Transverse colon (tissue), 4 donors: ENCODE measurements at regions not wholly inside any gene's neighbourhood (a gene's known extent, or its start where the extent isn't known, plus 50 kb on each side); places are given as distances from the start of the nearest gene placed in this dataset.

Experiments used
- DNase-seq: peaks from one replicate; pipeline ENCODE4 v3.0.0-alpha.2; 2019
- H3K27ac ChIP-seq, 4 donors: fragments of 200-600 bp; sonication (generic); 2 replicates each; pipeline ENCODE4 v1.5.1; 2016 to 2018; ENCODE audit warnings: inconsistent platforms in 4 of 4
- H3K27me3 ChIP-seq: fragments of 200-600 bp; sonication (generic); 2 replicates; pipeline ENCODE4 v1.5.1; 2017; ENCODE audit warnings: inconsistent platforms
- H3K36me3 ChIP-seq, 4 donors: fragments of 200-600 bp; sonication (generic); 2 replicates each; pipeline ENCODE4 v1.5.1; 2017 to 2019; ENCODE audit warnings: inconsistent platforms in 4 of 4
- H3K4me1 ChIP-seq, 4 donors: fragments of 200-600 bp; sonication (generic); 2 replicates each; pipeline ENCODE4 v1.5.1; 2017 to 2020; ENCODE audit warnings: inconsistent platforms in 4 of 4
- H3K4me3 ChIP-seq, 4 donors: fragments of 200-600 bp; sonication (generic); 1 replicate in 1 of 4; 2 replicates in 3 of 4; pipeline versions ENCODE4 v1.5.1 to v1.6.1; 2017 to 2019; ENCODE audit warnings: inconsistent platforms in 4 of 4
- H3K9me3 ChIP-seq, 2 donors: fragments of 200-600 bp; sonication (generic); 2 replicates each; pipeline ENCODE4 v1.5.1; 2017 to 2019; ENCODE audit warnings: inconsistent platforms in 2 of 2
- CTCF ChIP-seq, 5 experiments: fragments of 200-600 bp in 3 of 5; fragments of 450-650 bp in 2 of 5; sonication (generic) in 3 of 5; IDR thresholded peaks; 1 replicate in 2 of 5; 2 replicates in 3 of 5; pipeline ENCODE4 v1.5.1; 2016 to 2017; ENCODE audit warnings: antibody characterized with exemption in 5 of 5, inconsistent platforms in 3 of 5, mild to moderate bottlenecking in 2 of 5, moderate library complexity in 1 of 5
- EP300 ChIP-seq: sonication (generic); formaldehyde crosslinking; IDR thresholded peaks from one replicate; pipeline ENCODE4 v1.6.1; 2017; ENCODE audit warnings: antibody characterized with exemption, low read depth
- POLR2A ChIP-seq: fragments of 450-650 bp; IDR thresholded peaks from one replicate; pipeline ENCODE4 v1.6.1; 2016; ENCODE audit warnings: antibody characterized with exemption, mild to moderate bottlenecking, moderate library complexity
- POLR2AphosphoS5 ChIP-seq, 3 donors: sonication (generic); formaldehyde crosslinking; IDR thresholded peaks; one replicate each; pipeline ENCODE4 v1.6.1; 2016; ENCODE audit warnings: antibody characterized with exemption in 3 of 3
- WGBS, 2 donors: methylation state at CpG; one replicate each; pipeline ENCODE4 v1.1.5; 2018; ENCODE audit warnings: low coverage in 1 of 2; 5-methylcytosine and 5-hydroxymethylcytosine counted together
- in situ Hi-C, 4 donors: fragments of 200-750 bp; cut with MboI; loops; one replicate each; pipeline versions ENCODE4 v1.15.0 to v1.15.1; 2017; ENCODE audit warnings: low sequenced_read_pairs in 3 of 4, low pct_ligation_motif_present in 1 of 4, low pct_unique_long_range_greater_than_20kb in 1 of 4
- intact Hi-C: fragments of 100-400 bp; cut with DNase I; formaldehyde crosslinking; loops from one replicate; pipeline ENCODE4 v1.15.1; 2023; ENCODE audit warnings: low total_unique reads

DNA sequence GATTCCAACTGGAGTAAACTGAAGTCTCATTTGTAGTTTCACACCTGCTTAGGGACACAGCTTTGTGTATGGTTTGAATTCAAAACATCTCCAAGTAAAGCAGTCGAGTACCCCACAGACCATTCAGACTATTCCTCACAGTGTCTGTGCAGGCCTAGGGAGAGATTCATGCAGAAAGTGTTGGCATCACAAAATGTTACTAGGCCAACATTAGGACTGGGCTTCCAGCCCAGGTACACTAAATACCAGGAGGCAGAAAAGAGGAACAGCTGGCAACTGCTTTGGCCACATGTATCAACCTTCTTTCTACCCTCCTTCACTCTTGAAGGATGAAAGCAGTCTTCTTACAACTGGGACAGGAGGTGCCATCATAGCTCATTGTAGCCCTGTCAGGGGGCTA is 270.4 kb upstream of the TMEFF2 start:
- intact Hi-C loops, result no loop called here

GRCh38 chr2:192459422-192459821 is 264.7 kb upstream of the TMEFF2 start:
- DNase-seq, result no peak
- Histone ChIP-seq H3K9me3 (no peaks in the 10 kb centered on the region), H3K4me3 (no peak overlapping the region), H3K4me1 (no peaks in the 10 kb centered on the region), H3K27ac (no peak overlapping the region), H3K27me3 (no peaks in the 10 kb centered on the region), H3K36me3 (no peaks in the 10 kb centered on the region)
- intact Hi-C loops (no loop called here), in situ Hi-C loops (no loop called here)
- TF ChIP-seq POLR2A, result no peak
- no peak for TF ChIP-seq EP300
- TF ChIP-seq POLR2AphosphoS5 (IDR thresholded peaks at IDR 0.05), result no peak
- TF ChIP-seq CTCF (IDR thresholded peaks at IDR 0.05), result no peak
- WGBS, 2 donors, result 85 to 100% methylated on average over 1 of the region's 1 CpG

More for the DNA sequence above, 270.4 kb upstream of the TMEFF2 start:
- Histone ChIP-seq H3K27me3 (no peaks in the 10 kb centered on the region), H3K4me3 (no peak overlapping the region), H3K36me3 (no peaks in the 10 kb centered on the region), H3K27ac (no peak overlapping the region), H3K4me1 (no peaks in the 10 kb centered on the region), H3K9me3 (no peaks in the 10 kb centered on the region)
- 90% methylated on average over 1 of the region's 1 CpG; no CpG with 5 or more reads in 1 of the 2 donors for WGBS, 2 donors
- TF ChIP-seq POLR2A, result no peak
- TF ChIP-seq EP300, result no peak
- TF ChIP-seq POLR2AphosphoS5 (IDR thresholded peaks at IDR 0.05), result no peak
- TF ChIP-seq CTCF (IDR thresholded peaks at IDR 0.05), result no peak
- DNase-seq, result no peak
- in situ Hi-C loops, result no loop called here

DNA sequence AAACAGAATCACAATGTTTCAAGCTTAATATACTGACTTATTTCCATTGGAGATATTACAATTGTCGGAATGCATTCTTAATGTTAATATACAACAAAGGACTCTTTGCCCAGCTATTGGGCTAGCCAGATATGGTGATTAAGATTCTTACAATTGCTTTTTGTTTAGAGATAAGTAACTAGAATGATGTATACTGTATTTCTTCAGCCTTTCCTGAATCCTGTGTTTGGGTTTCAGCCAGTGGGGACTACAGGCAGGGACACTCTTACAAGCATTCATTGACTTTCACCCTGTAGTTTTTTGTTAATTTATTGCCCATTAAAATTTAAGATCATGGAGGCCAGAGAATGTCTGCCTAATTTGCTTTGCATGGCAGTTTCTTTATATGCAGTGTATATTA is 254.1 kb upstream of the TMEFF2 start:
- Histone ChIP-seq H3K27me3 (no peaks in the 10 kb centered on the region), H3K4me1 (no peaks in the 10 kb centered on the region), H3K4me3 (no peak overlapping the region), H3K9me3 (no peaks in the 10 kb centered on the region), H3K36me3 (no peaks in the 10 kb centered on the region), H3K27ac (no peak overlapping the region)
- DNase-seq, result no peak
- TF ChIP-seq EP300 (no peak), POLR2AphosphoS5 (IDR thresholded peaks at IDR 0.05) (no peak), CTCF (IDR thresholded peaks at IDR 0.05) (no peak), POLR2A (no peak)
- WGBS, 2 donors, result 45 to 88% methylated on average over 1 of the region's 1 CpG
- intact Hi-C loops (no loop called here), in situ Hi-C loops (no loop called here)

DNA sequence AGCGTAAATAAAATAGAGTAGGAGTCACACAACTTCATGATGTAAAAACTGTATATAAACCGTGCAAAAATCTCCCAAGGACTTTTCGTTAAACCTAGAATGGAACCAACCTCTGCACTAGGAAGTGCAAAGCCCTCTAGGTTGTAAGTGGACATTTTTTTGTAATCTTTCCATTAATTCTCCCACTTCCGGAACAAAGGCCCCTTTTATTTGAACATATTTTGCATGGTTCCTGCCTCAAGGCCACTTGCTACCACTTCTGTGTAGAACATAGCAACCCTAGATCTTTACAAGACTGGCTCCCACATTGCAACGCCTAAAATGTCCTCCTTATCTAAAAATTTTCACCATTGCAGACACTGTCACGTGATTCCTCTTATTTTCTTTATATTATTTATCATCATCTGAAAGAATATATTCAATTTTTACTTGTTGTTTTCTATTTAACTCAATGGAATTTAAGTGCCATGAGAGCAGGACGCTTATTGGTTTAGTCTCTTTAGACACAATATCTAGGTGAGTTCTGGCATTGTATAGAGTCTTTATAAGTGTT is 249.6 kb upstream of the TMEFF2 start:
- Histone ChIP-seq H3K36me3 (no peaks in the 10 kb centered on the region), H3K27ac (no peak overlapping the region), H3K4me1 (no peaks in the 10 kb centered on the region), H3K4me3 (no peak overlapping the region), H3K9me3 (no peaks in the 10 kb centered on the region), H3K27me3 (no peaks in the 10 kb centered on the region)
- no peak for DNase-seq
- intact Hi-C loops (no loop called here), in situ Hi-C loops (no loop called here)
- TF ChIP-seq POLR2AphosphoS5 (IDR thresholded peaks at IDR 0.05), result no peak
- no peak for TF ChIP-seq POLR2A
- TF ChIP-seq EP300, result no peak
- TF ChIP-seq CTCF (IDR thresholded peaks at IDR 0.05), result no peak
- 58 to 79% methylated on average over 6 to 7 of the region's 7 CpGs for WGBS, 2 donors
